Fibroblast of skin of abdomen (primary cell): ENCODE measurements at regions not wholly inside any gene's neighbourhood (a gene's known extent, or its start where the extent isn't known, plus 50 kb on each side); places are given as distances from the start of the nearest gene placed in this dataset.

Experiments used
- DNase-seq: peaks from one replicate; pipeline ENCODE4 v3.0.0-alpha.2; 2013

- no peak for DNase-seq
Measured at GRCh38 chr2:8414946-8415879, 266.6 kb upstream of the ID2 start.

GRCh38 chr2:8416001-8416571 is 265.8 kb upstream of the ID2 start:
- DNase-seq, result no peak

- peak; percentile 48 for DNase-seq
Measured at GRCh38 chr2:8416849-8417832, 264.7 kb upstream of the ID2 start.

GRCh38 chr2:8418721-8419120 is 263.1 kb upstream of the ID2 start:
- DNase-seq, result peak; percentile 97

- DNase-seq, result no peak
Measured at GRCh38 chr2:8421658-8422449, 260.0 kb upstream of the ID2 start.

GRCh38 chr2:8422450-8422800 is 259.4 kb upstream of the ID2 start:
- no peak for DNase-seq

GRCh38 chr2:8424997-8425900 is 256.6 kb upstream of the ID2 start:
- no peak for DNase-seq

GRCh38 chr2:8426550-8426949 is 255.3 kb upstream of the ID2 start:
- DNase-seq, result no peak

GRCh38 chr2:8427211-8427610 is 254.6 kb upstream of the ID2 start:
- no peak for DNase-seq

GRCh38 chr2:8430628-8431027 is 251.2 kb upstream of the ID2 start:
- DNase-seq, result no peak

GRCh38 chr2:8431446-8432125 is 250.3 kb upstream of the ID2 start:
- DNase-seq, result peak; percentile 47

GRCh38 chr2:8432706-8433336 is 249.0 kb upstream of the ID2 start:
- DNase-seq, result no peak

- no peak for DNase-seq
Measured at GRCh38 chr2:8433390-8433789, 248.5 kb upstream of the ID2 start.

- DNase-seq, result peak; percentile 89
Measured at GRCh38 chr2:8435608-8436007, 246.2 kb upstream of the ID2 start.

GRCh38 chr2:8436585-8436984 is 245.3 kb upstream of the ID2 start:
- no peak for DNase-seq

- peak; percentile 33 for DNase-seq
Measured at GRCh38 chr2:8437228-8437948, 244.5 kb upstream of the ID2 start.

- DNase-seq, result no peak
Measured at GRCh38 chr2:8437949-8438400, 243.9 kb upstream of the ID2 start.

GRCh38 chr2:8438476-8438875 is 243.4 kb upstream of the ID2 start:
- no peak for DNase-seq

- DNase-seq, result no peak
Measured at GRCh38 chr2:8438996-8439395, 242.9 kb upstream of the ID2 start.
